Coronary artery (tissue), 2 donors: ENCODE measurements at regions not wholly inside any gene's neighbourhood (a gene's known extent, or its start where the extent isn't known, plus 50 kb on each side); places are given as distances from the start of the nearest gene placed in this dataset.

Experiments used
- DNase-seq: peaks from one replicate; pipeline ENCODE4 v3.0.0-alpha.2; 2017; ENCODE audit warnings: low spot score
- H3K27ac ChIP-seq, 2 donors: fragments of 200-600 bp; sonication (generic); one replicate each; pipeline ENCODE4 v1.5.1; 2016 to 2019
- H3K4me3 ChIP-seq: fragments of 200-600 bp; sonication (generic); 2 replicates; pipeline ENCODE4 v1.5.1; 2016; ENCODE audit warnings: mild to moderate bottlenecking, moderate library complexity
- TF ChIP-seq, protein P1 (sequence below): fragments of 200-600 bp; sonication (generic); IDR thresholded peaks from one replicate; pipeline ENCODE4 v1.5.1; 2019; ENCODE audit warnings: antibody characterized with exemption

DNA sequence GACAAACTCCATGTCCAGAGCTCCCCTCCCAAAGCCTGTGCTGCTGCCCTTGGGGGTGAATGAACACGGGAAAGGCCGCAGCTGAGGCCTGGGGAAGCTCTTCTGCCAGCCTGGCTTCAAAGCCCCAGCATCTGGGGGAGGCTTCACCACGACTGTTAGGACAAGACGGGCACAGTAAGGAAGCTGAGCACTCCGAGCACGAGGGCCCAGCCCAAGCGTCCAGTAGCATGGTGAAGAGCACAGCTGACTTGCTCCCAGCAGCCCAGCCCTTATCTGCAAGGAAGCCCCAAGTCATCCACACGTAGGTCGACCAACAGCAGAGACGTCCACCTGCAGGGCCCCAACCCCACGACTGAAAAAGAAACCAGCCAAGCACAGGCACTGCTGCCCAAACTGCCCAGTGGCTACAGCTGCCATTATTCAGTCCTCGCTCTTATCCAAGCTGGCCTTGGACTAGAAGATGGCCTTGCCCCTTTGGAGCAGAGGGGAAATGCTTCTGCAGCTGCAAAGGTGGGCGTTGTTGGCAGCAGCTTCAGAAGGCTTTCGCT lies 62.5 kb downstream of the SHANK2 start:
- TF ChIP-seq, protein P1, sequence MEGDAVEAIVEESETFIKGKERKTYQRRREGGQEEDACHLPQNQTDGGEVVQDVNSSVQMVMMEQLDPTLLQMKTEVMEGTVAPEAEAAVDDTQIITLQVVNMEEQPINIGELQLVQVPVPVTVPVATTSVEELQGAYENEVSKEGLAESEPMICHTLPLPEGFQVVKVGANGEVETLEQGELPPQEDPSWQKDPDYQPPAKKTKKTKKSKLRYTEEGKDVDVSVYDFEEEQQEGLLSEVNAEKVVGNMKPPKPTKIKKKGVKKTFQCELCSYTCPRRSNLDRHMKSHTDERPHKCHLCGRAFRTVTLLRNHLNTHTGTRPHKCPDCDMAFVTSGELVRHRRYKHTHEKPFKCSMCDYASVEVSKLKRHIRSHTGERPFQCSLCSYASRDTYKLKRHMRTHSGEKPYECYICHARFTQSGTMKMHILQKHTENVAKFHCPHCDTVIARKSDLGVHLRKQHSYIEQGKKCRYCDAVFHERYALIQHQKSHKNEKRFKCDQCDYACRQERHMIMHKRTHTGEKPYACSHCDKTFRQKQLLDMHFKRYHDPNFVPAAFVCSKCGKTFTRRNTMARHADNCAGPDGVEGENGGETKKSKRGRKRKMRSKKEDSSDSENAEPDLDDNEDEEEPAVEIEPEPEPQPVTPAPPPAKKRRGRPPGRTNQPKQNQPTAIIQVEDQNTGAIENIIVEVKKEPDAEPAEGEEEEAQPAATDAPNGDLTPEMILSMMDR: no peak
- DNase-seq: no peak
- H3K4me3 ChIP-seq: no peak overlapping the region
- H3K27ac ChIP-seq: no peak overlapping the region

DNA sequence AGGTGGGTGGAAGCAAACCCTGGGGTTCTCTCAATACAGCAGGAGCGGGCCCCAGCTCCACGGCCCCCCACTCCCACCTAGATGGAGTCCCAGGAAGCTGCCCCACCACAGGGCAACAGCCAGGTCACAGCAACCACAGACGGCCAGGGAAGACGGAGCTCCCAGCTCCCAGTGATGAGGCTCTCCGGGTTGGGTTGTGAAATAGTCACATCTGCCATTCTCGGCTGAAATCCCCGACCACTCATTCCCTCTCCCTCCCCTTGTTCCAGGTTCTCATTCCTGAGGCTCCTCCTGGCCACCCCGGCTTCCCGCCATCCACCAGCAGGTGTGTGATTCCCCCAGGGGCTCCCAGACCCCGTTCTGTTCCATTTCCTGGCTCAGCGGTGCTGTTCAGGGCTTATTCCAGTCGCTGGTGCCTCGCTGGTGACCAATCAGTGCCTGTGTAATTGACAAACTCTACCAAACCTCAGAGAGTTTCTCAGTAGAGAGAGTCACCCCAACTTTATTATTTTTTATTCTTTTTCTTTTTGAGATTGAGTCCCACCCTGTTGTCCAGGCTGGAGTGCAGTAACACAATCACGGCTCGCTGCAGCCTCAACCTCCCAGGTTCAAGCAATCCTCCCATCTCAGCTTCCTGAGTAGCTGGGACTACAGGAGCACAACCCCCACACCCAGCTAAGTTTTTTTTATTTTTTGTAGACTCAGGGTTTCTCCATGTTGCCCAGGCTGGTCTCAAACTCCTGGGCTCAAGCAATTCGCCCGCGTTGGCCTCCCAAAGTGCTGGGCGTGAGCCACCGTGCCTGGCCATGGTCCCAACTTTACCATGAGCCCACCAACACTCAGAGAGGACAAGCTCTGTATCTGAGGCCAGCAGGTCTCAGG lies 63.2 kb downstream of the SHANK2 start:
- TF ChIP-seq, protein P1: no peak
- no peak overlapping the region for H3K27ac ChIP-seq
- DNase-seq: no peak
- H3K4me3 ChIP-seq: no peak overlapping the region

DNA sequence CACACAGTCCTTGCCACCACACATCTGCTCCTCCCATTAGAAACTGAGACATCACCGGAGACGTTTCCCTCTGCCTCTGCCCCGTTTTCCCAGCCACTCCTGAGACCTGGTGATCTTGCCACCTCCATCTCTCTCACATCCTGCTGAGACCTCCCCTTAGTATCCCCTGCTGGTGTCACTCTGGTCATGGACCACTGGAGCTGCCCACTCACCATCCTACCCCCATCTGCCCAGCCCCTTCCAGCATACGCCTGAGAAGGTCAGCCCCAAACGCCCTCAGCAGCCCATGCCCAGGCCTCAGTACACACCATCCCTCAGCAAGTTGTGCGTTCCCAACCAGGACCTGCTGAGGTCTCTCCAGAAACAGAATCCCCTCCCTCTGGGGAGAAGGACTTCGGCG lies 64.3 kb downstream of the SHANK2 start:
- TF ChIP-seq, protein P1: no peak
- Histone ChIP-seq H3K27ac (no peak overlapping the region), H3K4me3 (no peak overlapping the region)
- DNase-seq: no peak

DNA sequence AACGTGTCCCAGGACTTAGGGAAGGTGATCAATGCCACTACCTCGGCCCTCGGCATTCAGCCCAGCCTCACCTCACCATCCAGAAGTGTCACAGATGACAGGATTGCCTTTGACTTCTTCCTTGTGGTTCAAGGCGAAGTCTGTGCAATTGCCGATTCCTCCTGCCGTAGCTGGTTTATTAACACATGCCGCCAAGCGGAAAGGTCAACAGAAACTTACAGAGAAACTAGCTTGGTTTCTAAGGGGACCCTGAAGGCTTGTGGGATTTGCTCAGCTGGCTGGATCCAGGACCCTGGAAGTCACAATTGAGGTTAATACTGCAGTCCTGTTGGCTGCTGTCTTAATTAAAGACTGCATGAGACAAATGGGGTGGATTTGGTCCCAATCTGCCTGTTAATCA lies 65.6 kb downstream of the SHANK2 start:
- no peak overlapping the region for H3K27ac ChIP-seq
- no peak for DNase-seq
- TF ChIP-seq, protein P1: no peak
- no peak overlapping the region for H3K4me3 ChIP-seq

DNA sequence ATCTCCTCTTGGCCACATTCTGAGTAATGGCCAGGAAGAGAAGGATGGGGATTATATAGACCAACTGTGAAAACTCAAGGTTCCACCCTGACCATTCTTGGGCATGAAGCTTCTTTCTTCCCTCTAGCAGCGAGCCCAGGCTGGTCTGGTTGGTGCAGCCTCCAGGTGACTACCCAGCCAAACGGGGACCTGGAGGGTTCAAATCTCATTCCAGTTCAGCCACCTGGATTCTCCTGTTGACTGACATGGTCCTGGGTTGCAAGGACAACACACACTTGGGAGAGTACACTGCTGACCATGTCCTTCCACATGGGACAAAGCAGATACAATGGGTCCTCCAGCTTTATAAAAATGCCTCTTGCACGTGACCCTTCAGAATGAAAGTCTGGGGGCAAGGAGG lies 67.0 kb downstream of the SHANK2 start:
- DNase-seq: no peak
- TF ChIP-seq, protein P1: no peak
- H3K27ac ChIP-seq: no peak overlapping the region
- no peak overlapping the region for H3K4me3 ChIP-seq

DNA sequence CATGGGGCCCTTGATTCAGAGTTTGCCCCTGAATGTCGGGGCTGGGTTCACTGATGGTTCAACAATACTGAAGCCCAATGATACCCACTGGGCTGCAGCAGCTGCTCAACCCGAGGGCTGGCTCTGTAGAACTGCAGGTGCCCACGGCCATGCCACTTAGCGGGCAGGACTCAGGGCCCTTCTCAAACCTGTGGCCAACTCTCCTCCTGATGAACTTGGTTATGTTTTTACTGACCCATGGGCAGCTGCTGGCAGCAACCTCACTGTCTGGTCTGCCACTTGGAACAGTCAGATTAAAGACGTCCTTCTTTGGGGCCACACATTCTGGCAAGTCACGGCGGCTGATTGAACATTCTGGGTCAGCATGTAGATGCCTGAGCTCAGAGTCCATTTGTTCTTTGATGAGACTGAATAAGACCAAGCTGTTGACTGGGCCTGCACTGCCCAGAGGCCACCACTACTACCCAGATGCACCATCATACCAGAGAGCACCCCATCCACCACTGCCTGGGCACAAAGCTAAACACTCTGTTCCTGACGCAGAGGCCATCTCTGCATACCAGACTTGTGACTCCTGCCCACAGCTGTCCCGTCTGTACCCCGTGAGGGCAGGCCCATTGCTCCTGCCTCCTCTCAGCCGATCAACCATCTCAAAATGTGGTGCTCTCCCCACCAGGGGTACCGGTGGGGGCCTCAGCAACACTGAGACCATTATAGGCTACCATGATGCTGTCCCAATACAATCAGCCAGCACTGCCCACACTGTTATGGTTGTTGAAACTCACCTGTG lies 67.8 kb downstream of the SHANK2 start:
- Histone ChIP-seq H3K27ac (no peak overlapping the region), H3K4me3 (no peak overlapping the region)
- DNase-seq: no peak
- TF ChIP-seq, protein P1: no peak
